HG03097 (cell line): ENCODE measurements at regions not wholly inside any gene's neighbourhood (a gene's known extent, or its start where the extent isn't known, plus 50 kb on each side); places are given as distances from the start of the nearest gene placed in this dataset.

Experiments used
- ATAC-seq: cut with Tn5 transposase; IDR thresholded peaks from one replicate; pipeline ENCODE4 v1.9.1; 2021; ENCODE audit not compliant: unreplicated experiment, low FRiP score

DNA sequence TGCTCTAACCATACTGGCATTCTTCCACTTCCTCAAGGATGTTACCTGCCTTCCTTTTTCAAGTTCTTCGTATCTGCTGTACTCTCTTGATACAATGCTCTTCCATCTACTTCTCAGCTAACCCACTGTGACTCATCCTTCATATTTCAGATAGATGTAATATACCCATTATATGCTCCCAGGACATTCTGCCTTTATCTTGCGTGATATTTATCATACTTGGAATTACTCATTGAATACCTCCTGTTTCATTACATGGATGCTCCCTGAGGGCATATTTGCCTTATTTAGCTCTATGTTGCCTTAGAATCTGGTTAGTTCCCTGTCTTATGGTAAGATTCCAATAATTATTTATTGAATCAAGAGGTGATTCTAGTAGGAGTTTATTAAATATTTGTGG lies 706.4 kb downstream of the SORCS3 start:
- no peak for ATAC-seq

DNA sequence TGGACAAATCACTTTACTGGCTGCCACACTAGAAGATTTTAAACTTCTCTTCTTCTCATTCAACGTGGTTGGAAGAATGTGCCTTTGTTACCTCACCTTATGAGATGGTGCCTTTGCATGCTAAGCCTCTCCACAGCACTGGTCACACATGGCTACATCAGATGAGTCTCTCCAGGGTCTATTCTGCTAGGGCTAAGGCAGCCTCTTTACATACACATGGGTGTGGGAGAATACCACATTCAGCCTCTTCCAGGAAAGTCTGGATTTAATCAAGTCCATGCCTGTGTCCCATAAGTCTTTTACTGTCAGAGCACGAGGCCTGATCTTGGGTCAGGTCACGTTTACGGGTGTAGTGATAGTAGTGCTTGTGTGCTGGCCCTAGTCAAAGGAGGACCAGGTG lies 701.5 kb downstream of the SORCS3 start:
- no peak for ATAC-seq

DNA sequence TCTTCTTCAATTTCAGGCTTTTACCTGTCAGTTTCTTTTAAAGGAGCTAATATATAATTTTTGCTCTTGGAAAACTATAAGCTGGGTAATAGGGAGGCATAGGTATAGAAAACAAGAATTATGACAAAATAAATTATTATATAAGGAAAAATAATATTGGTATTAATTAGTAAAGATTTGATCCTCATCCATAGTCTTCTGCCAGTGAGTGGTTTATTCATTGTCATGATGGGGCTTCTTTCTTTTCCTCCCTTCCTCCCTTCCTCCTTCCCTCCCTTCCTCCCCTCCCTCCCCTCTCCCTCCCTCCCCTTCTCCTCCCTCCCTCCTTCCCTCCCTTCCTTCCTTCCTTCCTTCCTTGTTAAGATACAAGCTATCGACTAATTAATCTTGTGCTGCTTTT lies 698.6 kb downstream of the SORCS3 start:
- ATAC-seq = no peak

DNA sequence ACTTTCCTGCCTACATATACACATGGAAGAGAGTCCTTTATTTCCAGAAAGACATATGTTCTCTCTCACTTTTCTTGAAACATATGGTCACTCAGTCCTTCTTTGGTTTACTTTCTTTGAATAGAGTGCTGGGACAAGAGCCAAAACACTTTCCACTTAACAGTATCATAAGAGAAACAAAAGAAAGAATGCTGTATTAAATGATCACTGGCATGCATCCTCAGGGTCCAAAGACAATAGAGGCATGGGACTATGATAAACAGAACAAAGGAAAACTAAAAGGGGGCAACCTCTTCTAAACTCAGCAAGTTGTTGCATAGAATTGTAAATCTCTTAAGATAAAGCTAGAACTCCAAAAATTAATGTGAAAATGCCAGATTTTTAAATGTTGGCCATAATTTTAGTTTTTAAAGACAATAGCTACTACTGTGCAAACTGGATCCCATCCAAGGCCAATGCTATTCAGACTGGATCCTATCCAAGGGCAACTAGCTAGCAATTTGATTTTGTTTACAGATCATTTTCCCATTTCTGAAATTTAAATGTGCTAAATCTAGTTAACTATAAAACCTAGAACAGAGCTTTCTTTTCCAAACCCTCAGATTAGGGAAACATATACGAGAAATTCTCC lies 687.5 kb downstream of the SORCS3 start:
- ATAC-seq = no peak
